ENCODE measurements at regions not wholly inside any gene's neighbourhood (a gene's known extent, or its start where the extent isn't known, plus 50 kb on each side); places are given as distances from the start of the nearest gene placed in this dataset.

GRCh38 chr20:52867305-52867704 is 104.9 kb upstream of the TSHZ2 start:
- no peak for TF ChIP-seq EZH2 (IDR thresholded peaks at IDR 0.05; ENCODE audit: borderline replicate concordance, low read depth, low read length, severe bottlenecking)
- TF ChIP-seq, protein P1, sequence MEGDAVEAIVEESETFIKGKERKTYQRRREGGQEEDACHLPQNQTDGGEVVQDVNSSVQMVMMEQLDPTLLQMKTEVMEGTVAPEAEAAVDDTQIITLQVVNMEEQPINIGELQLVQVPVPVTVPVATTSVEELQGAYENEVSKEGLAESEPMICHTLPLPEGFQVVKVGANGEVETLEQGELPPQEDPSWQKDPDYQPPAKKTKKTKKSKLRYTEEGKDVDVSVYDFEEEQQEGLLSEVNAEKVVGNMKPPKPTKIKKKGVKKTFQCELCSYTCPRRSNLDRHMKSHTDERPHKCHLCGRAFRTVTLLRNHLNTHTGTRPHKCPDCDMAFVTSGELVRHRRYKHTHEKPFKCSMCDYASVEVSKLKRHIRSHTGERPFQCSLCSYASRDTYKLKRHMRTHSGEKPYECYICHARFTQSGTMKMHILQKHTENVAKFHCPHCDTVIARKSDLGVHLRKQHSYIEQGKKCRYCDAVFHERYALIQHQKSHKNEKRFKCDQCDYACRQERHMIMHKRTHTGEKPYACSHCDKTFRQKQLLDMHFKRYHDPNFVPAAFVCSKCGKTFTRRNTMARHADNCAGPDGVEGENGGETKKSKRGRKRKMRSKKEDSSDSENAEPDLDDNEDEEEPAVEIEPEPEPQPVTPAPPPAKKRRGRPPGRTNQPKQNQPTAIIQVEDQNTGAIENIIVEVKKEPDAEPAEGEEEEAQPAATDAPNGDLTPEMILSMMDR (IDR thresholded peaks at IDR 0.05; ENCODE audit: borderline replicate concordance, extremely low read depth, low read length, poor library complexity, severe bottlenecking) = no peak
- Histone ChIP-seq H3K4me2 (ENCODE audit: insufficient read depth, low read length) (no peak overlapping the region), H2AFZ (ENCODE audit: low read depth, low read length) (no peak overlapping the region), H3K27ac (ENCODE audit: low read length) (no peak overlapping the region), H3K4me3 (ENCODE audit: low read depth in 1 of 2, low read length in 2 of 2) (no peak overlapping the region), H3K9me3 (ENCODE audit: insufficient read depth, low read length, severe bottlenecking) (no peaks in the 10 kb centered on the region), H3K27me3 (ENCODE audit: insufficient read depth, low read length, poor library complexity) (peaks cover 31% of the 10 kb centered on the region), H3K79me2 (ENCODE audit: insufficient read depth, low read length) (no peaks in the 10 kb centered on the region), H3K9ac (ENCODE audit: low read depth, low read length) (no peak overlapping the region), H3K36me3 (ENCODE audit: insufficient read depth, low read length) (no peaks in the 10 kb centered on the region), H3K4me1 (ENCODE audit: insufficient read depth, low read length) (no peaks in the 10 kb centered on the region), H4K20me1 (ENCODE audit: insufficient read depth, low read length) (no peaks in the 10 kb centered on the region)
- ATAC-seq (ENCODE audit: insufficient read depth, low read depth) = no peak
- no peak for DNase-seq

- H4K20me1 ChIP-seq (ENCODE audit: insufficient read depth, low read length) = no peaks in the 10 kb centered on the region
- H3K9me3 ChIP-seq (ENCODE audit: insufficient read depth, low read length, severe bottlenecking) = no peaks in the 10 kb centered on the region
- H3K27ac ChIP-seq (ENCODE audit: low read length) = no peak overlapping the region
- ATAC-seq (ENCODE audit: insufficient read depth, low read depth) (no peak), DNase-seq (no peak)
- no peaks in the 10 kb centered on the region for H3K4me1 ChIP-seq (ENCODE audit: insufficient read depth, low read length)
- H3K27me3 ChIP-seq (ENCODE audit: insufficient read depth, low read length, poor library complexity) = peaks cover 49% of the 10 kb centered on the region
- H3K79me2 ChIP-seq (ENCODE audit: insufficient read depth, low read length) = no peaks in the 10 kb centered on the region
- no peak overlapping the region for H2AFZ ChIP-seq (ENCODE audit: low read depth, low read length)
- no peak for TF ChIP-seq EZH2 (IDR thresholded peaks at IDR 0.05; ENCODE audit: borderline replicate concordance, low read depth, low read length, severe bottlenecking)
- TF ChIP-seq, protein P1 (IDR thresholded peaks at IDR 0.05; ENCODE audit: borderline replicate concordance, extremely low read depth, low read length, poor library complexity, severe bottlenecking) = no peak
- H3K4me3 ChIP-seq (ENCODE audit: low read depth in 1 of 2, low read length in 2 of 2) = no peak overlapping the region
- no peaks in the 10 kb centered on the region for H3K36me3 ChIP-seq (ENCODE audit: insufficient read depth, low read length)
- no peak overlapping the region for H3K9ac ChIP-seq (ENCODE audit: low read depth, low read length)
- no peak overlapping the region for H3K4me2 ChIP-seq (ENCODE audit: insufficient read depth, low read length)
These were observed 107.1 kb upstream of the TSHZ2 start for GRCh38 chr20:52864916-52865605.

DNA sequence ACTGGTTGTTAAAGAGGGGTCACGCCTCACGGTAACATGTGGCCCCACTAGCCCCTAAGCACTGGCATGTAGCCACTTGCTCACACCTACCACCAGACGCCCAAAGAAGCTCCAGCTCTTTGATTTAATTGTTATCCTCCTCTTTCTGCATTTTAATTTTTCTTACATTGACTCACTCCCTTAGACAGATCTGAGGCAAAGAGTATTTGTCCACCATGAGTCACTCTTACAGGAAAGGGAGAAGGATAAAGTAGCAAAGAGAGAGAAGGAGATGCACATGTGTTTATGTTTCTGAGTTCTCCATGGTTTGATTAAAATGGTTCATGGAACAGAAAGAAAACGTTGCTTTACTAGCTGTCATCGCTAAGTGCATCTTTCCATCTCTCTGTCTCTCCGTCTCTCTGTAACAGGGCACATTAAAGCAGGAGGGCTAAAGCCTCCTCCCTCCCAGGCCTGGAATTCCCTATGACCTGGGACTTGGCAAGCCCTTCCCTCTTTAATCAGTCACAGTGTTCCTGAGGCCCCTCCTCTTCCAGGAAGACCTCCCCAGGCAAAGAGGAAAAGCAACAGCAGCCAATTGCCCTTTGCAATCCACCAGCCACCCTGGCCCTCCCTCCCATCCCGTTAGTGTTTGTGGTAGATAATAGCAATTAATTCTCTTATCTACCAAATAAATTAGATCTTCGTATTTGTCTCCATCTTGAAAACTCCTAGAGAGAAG is 112.8 kb upstream of the TSHZ2 start:
- no peak overlapping the region for H3K27ac ChIP-seq (ENCODE audit: low read length)
- H4K20me1 ChIP-seq (ENCODE audit: insufficient read depth, low read length) = no peaks in the 10 kb centered on the region
- TF ChIP-seq, protein P1 (IDR thresholded peaks at IDR 0.05; ENCODE audit: borderline replicate concordance, extremely low read depth, low read length, poor library complexity, severe bottlenecking) = no peak
- TF ChIP-seq EZH2 (IDR thresholded peaks at IDR 0.05; ENCODE audit: borderline replicate concordance, low read depth, low read length, severe bottlenecking) = no peak
- H3K27me3 ChIP-seq (ENCODE audit: insufficient read depth, low read length, poor library complexity) = peaks cover 29% of the 10 kb centered on the region
- DNase-seq (no peak), ATAC-seq (ENCODE audit: insufficient read depth, low read depth) (no peak)
- H3K36me3 ChIP-seq (ENCODE audit: insufficient read depth, low read length) = no peaks in the 10 kb centered on the region
- H3K79me2 ChIP-seq (ENCODE audit: insufficient read depth, low read length) = no peaks in the 10 kb centered on the region
- H3K9me3 ChIP-seq (ENCODE audit: insufficient read depth, low read length, severe bottlenecking) = no peaks in the 10 kb centered on the region
- no peak overlapping the region for H3K9ac ChIP-seq (ENCODE audit: low read depth, low read length)
- H2AFZ ChIP-seq (ENCODE audit: low read depth, low read length) = no peak overlapping the region
- H3K4me3 ChIP-seq (ENCODE audit: low read depth in 1 of 2, low read length in 2 of 2) = no peak overlapping the region
- H3K4me1 ChIP-seq (ENCODE audit: insufficient read depth, low read length) = no peaks in the 10 kb centered on the region
- H3K4me2 ChIP-seq (ENCODE audit: insufficient read depth, low read length) = no peak overlapping the region
